Hepatocyte (in vitro differentiated cells): ENCODE measurements at regions not wholly inside any gene's neighbourhood (a gene's known extent, or its start where the extent isn't known, plus 50 kb on each side); places are given as distances from the start of the nearest gene placed in this dataset.

Source experiments
- DNase-seq: peaks from one replicate; pipeline ENCODE4 v3.0.0-alpha.2; 2016; ENCODE audit warnings: low spot score
- H2AFZ ChIP-seq: fragments of 200-600 bp; sonication (generic); 2 replicates; pipeline ENCODE4 v1.6.0; 2016; ENCODE audit warnings: antibody characterized with exemption, mild to moderate bottlenecking
- H3K27ac ChIP-seq: fragments of 200-600 bp; sonication (generic); 2 replicates; pipeline ENCODE4 v1.5.1; 2016; ENCODE audit warnings: mild to moderate bottlenecking
- H3K27me3 ChIP-seq: fragments of 200-600 bp; sonication (generic); 2 replicates; pipeline ENCODE4 v1.6.1; 2016
- H3K36me3 ChIP-seq: fragments of 200-600 bp; sonication (generic); replicated peaks from 2 replicates; pipeline ENCODE4 v1.5.1; 2016; ENCODE audit warnings: low read depth; ENCODE audit not compliant: insufficient read depth
- H3K4me1 ChIP-seq: fragments of 200-600 bp; sonication (generic); 2 replicates; pipeline ENCODE4 v1.5.1; 2016; ENCODE audit warnings: mild to moderate bottlenecking, moderate library complexity; ENCODE audit not compliant: insufficient read depth
- H3K4me2 ChIP-seq: fragments of 200-600 bp; sonication (generic); 2 replicates; pipeline ENCODE4 v1.6.0; 2016
- H3K4me3 ChIP-seq: fragments of 200-600 bp; sonication (generic); 2 replicates; pipeline ENCODE4 v1.5.1; 2016; ENCODE audit warnings: mild to moderate bottlenecking
- H3K79me2 ChIP-seq: fragments of 200-600 bp; sonication (generic); 2 replicates; pipeline ENCODE4 v1.6.0; 2017; ENCODE audit warnings: mild to moderate bottlenecking
- H3K9me2 ChIP-seq: fragments of 200-600 bp; sonication (generic); replicated peaks from 2 replicates; pipeline ENCODE4 v1.6.0; 2017; ENCODE audit warnings: mild to moderate bottlenecking; ENCODE audit not compliant: insufficient read depth
- H3K9me3 ChIP-seq: fragments of 200-600 bp; sonication (generic); 2 replicates; pipeline ENCODE4 v1.5.1; 2016; ENCODE audit warnings: low read depth, mild to moderate bottlenecking
- H4K20me1 ChIP-seq: fragments of 200-600 bp; sonication (generic); 2 replicates; pipeline ENCODE4 v1.6.0; 2016; ENCODE audit warnings: mild to moderate bottlenecking; ENCODE audit not compliant: insufficient read depth, poor library complexity, severe bottlenecking
- CTCF ChIP-seq: fragments of 200-600 bp; sonication (generic); IDR thresholded peaks from 2 replicates; pipeline ENCODE4 v1.5.1; 2016; ENCODE audit warnings: antibody characterized with exemption, mild to moderate bottlenecking; ENCODE audit not compliant: poor library complexity
- EZH2 ChIP-seq: fragments of 200-600 bp; sonication (generic); IDR thresholded peaks from 2 replicates; pipeline ENCODE4 v1.6.1; 2016; ENCODE audit warnings: antibody characterized with exemption, mild to moderate bottlenecking, borderline replicate concordance
- EZH2phosphoT487 ChIP-seq: fragments of 200-600 bp; sonication (generic); IDR thresholded peaks from one replicate; pipeline ENCODE4 v1.6.1; 2018; ENCODE audit warnings: antibody characterized with exemption, mild to moderate bottlenecking, low read depth, moderate library complexity; ENCODE audit not compliant: unreplicated experiment, severe bottlenecking
- WGBS: methylation state at CpG from one replicate; pipeline ENCODE4 v1.1.6; 2016; ENCODE audit warnings: low lambda C conversion rate; ENCODE audit errors: missing lambda C conversion rate; 5-methylcytosine and 5-hydroxymethylcytosine counted together

GRCh38 chr7:52026140-52026539 lies 709.5 kb upstream of the COBL start:
- Histone ChIP-seq H3K4me3 (no peak overlapping the region), H3K4me2 (no peak overlapping the region), H3K27me3 (no peaks in the 10 kb centered on the region), H4K20me1 (no peaks in the 10 kb centered on the region), H3K9me3 (no peaks in the 10 kb centered on the region), H3K27ac (no peak overlapping the region), H3K79me2 (no peaks in the 10 kb centered on the region), H2AFZ (no peak overlapping the region), H3K9me2 (no peaks in the 10 kb centered on the region), H3K4me1 (no peaks in the 10 kb centered on the region), H3K36me3 (no peaks in the 10 kb centered on the region)
- WGBS, result 86% methylated on average over 11 of the region's 11 CpGs
- TF ChIP-seq EZH2phosphoT487 (no peak), EZH2 (no peak), CTCF (no peak)
- DNase-seq, result no peak

GRCh38 chr7:52021343-52021742 lies 704.7 kb upstream of the COBL start:
- no peaks in the 10 kb centered on the region for H3K9me3 ChIP-seq
- no peaks in the 10 kb centered on the region for H4K20me1 ChIP-seq
- no peaks in the 10 kb centered on the region for H3K36me3 ChIP-seq
- H3K27me3 ChIP-seq, result no peaks in the 10 kb centered on the region
- no peak overlapping the region for H3K4me2 ChIP-seq
- no peak overlapping the region for H2AFZ ChIP-seq
- no peak overlapping the region for H3K4me3 ChIP-seq
- no peak for DNase-seq
- H3K79me2 ChIP-seq, result no peaks in the 10 kb centered on the region
- H3K9me2 ChIP-seq, result no peaks in the 10 kb centered on the region
- H3K27ac ChIP-seq, result no peak overlapping the region
- 96% methylated on average over 3 of the region's 3 CpGs for WGBS
- TF ChIP-seq EZH2, result no peak
- no peak for TF ChIP-seq EZH2phosphoT487
- no peak for TF ChIP-seq CTCF
- H3K4me1 ChIP-seq, result no peaks in the 10 kb centered on the region

- Histone ChIP-seq H3K9me3 (no peaks in the 10 kb centered on the region), H3K27me3 (no peaks in the 10 kb centered on the region), H3K9me2 (no peaks in the 10 kb centered on the region), H3K27ac (no peak overlapping the region), H3K4me3 (no peak overlapping the region), H3K36me3 (no peaks in the 10 kb centered on the region), H2AFZ (no peak overlapping the region), H3K4me2 (no peak overlapping the region), H4K20me1 (no peaks in the 10 kb centered on the region), H3K79me2 (no peaks in the 10 kb centered on the region), H3K4me1 (no peaks in the 10 kb centered on the region)
- 85% methylated on average over 3 of the region's 3 CpGs for WGBS
- TF ChIP-seq CTCF (no peak), EZH2phosphoT487 (no peak), EZH2 (no peak)
- DNase-seq, result no peak
These were observed 702.1 kb upstream of the COBL start for GRCh38 chr7:52018680-52019054.
